ENCODE measurements at regions not wholly inside any gene's neighbourhood (a gene's known extent, or its start where the extent isn't known, plus 50 kb on each side); places are given as distances from the start of the nearest gene placed in this dataset.
"Not testable (repeated sequence)": the region's sequence is repeated elsewhere in the genome, so short reads cannot be mapped to it uniquely, and the experiment has no call there.

GRCh38 chr6:90675107-90675506 is 88.2 kb upstream of the MAP3K7 start:
- DNase-seq: not testable (repeated sequence)

GRCh38 chr6:90674077-90674476 is 87.2 kb upstream of the MAP3K7 start:
- DNase-seq: not testable (repeated sequence)

GRCh38 chr6:90669846-90670245 is 83.0 kb upstream of the MAP3K7 start:
- DNase-seq: no peak

GRCh38 chr6:90669420-90669819 is 82.5 kb upstream of the MAP3K7 start:
- no peak for DNase-seq

- DNase-seq: no peak
Observed at GRCh38 chr6:90668141-90668540, 81.3 kb upstream of the MAP3K7 start.

- no peak for DNase-seq
Observed at GRCh38 chr6:90663873-90664272, 77.0 kb upstream of the MAP3K7 start.

GRCh38 chr6:90663106-90663505 is 76.2 kb upstream of the MAP3K7 start:
- DNase-seq: no peak

- no peak for DNase-seq
Observed at GRCh38 chr6:90660931-90661330, 74.1 kb upstream of the MAP3K7 start.

GRCh38 chr6:90658497-90658896 is 71.6 kb upstream of the MAP3K7 start:
- DNase-seq: no peak

- no peak for DNase-seq
Observed at GRCh38 chr6:90656325-90656724, 69.5 kb upstream of the MAP3K7 start.

GRCh38 chr6:90654806-90655205 is 67.9 kb upstream of the MAP3K7 start:
- DNase-seq: no peak

- no peak for DNase-seq
Observed at GRCh38 chr6:90654166-90654565, 67.3 kb upstream of the MAP3K7 start.

- DNase-seq: no peak
Observed at GRCh38 chr6:90653750-90654149, 66.9 kb upstream of the MAP3K7 start.

- no peak for DNase-seq
Observed at GRCh38 chr6:90650041-90650940, 63.4 kb upstream of the MAP3K7 start.

- no peak for DNase-seq
Observed at GRCh38 chr6:90648873-90649272, 62.0 kb upstream of the MAP3K7 start.

- no peak for DNase-seq
Observed at GRCh38 chr6:90646940-90647339, 60.1 kb upstream of the MAP3K7 start.

- no peak for DNase-seq
Observed at GRCh38 chr6:90645634-90646033, 58.8 kb upstream of the MAP3K7 start.

- DNase-seq: no peak
Observed at GRCh38 chr6:90644492-90644891, 57.6 kb upstream of the MAP3K7 start.

- DNase-seq: no peak
Observed at GRCh38 chr6:90643381-90643780, 56.5 kb upstream of the MAP3K7 start.

- no peak for DNase-seq
Observed at GRCh38 chr6:90637320-90637719, 50.4 kb upstream of the MAP3K7 start.
